HFFc6 (cell line): ENCODE measurements at regions not wholly inside any gene's neighbourhood (a gene's known extent, or its start where the extent isn't known, plus 50 kb on each side); places are given as distances from the start of the nearest gene placed in this dataset.
A peak's percentile ranks its signal among the peaks of the same experiment; 100 is the strongest.

ENCODE experiments used
- DNase-seq: peaks from one replicate; pipeline ENCODE4 v3.0.0-alpha.2; 2018
- H3K27ac Mint-ChIP-seq: 2 replicates; pipeline ENCODE4 v1.8.0; 2020; ENCODE audit warnings: mild to moderate bottlenecking, mixed read lengths
- H3K27me3 Mint-ChIP-seq: 2 replicates; pipeline ENCODE4 v1.8.0; 2021; ENCODE audit warnings: mild to moderate bottlenecking, moderate library complexity, mixed read lengths; ENCODE audit not compliant: insufficient read depth
- H3K36me3 Mint-ChIP-seq: 2 replicates; pipeline ENCODE4 v1.8.0; 2021; ENCODE audit warnings: low read depth, mixed read lengths
- H3K4me1 Mint-ChIP-seq: 2 replicates; pipeline ENCODE4 v1.8.0; 2020; ENCODE audit warnings: low read depth, mixed read lengths
- H3K4me3 Mint-ChIP-seq: 2 replicates; pipeline ENCODE4 v1.8.0; 2020; ENCODE audit warnings: mild to moderate bottlenecking, moderate library complexity, mixed read lengths
- H3K9me3 Mint-ChIP-seq: 2 replicates; pipeline ENCODE4 v1.8.0; 2020; ENCODE audit warnings: mild to moderate bottlenecking, mixed read lengths
- CTCF ChIP-seq: fragments of 200-600 bp; sonication (generic); IDR thresholded peaks from 2 replicates; pipeline ENCODE4 v1.5.0; 2021; ENCODE audit warnings: antibody characterized with exemption, mild to moderate bottlenecking

DNA sequence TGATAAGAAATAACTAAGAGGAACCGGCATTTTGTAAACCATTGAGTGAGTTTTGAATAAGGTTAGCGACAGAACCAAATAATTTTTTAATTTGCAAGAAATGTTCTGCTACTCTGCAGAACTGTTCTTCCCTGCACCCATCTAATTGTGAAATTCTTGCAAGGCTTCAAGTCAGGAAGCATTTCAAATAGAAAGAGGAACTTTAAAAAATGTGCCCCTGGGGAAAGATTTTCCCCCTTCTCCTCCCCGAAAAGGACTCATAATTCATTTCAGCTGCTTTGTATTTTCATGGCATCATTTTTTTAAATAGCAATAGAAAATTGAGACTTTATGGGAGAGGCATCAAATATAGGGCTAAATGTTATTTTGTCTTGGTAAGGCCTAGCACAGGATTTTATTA lies 180.9 kb upstream of the ANKRD55 start:
- Mint-ChIP-seq H3K27me3 (peaks cover 2% of the 10 kb centered on the region; the same call in 1 of the 2 replicates), H3K9me3 (no peaks in the 10 kb centered on the region), H3K36me3 (no peaks in the 10 kb centered on the region), H3K4me3 (no peak overlapping the region), H3K27ac (no peak overlapping the region), H3K4me1 (peaks cover 26% of the 10 kb centered on the region)
- TF ChIP-seq CTCF, result no peak
- DNase-seq, result no peak

GRCh38 chr5:56413546-56413945 lies 180.4 kb upstream of the ANKRD55 start:
- H3K36me3 Mint-ChIP-seq, result no peaks in the 10 kb centered on the region
- no peaks in the 10 kb centered on the region for H3K9me3 Mint-ChIP-seq
- DNase-seq, result no peak
- no peak overlapping the region for H3K4me3 Mint-ChIP-seq
- peaks cover 28% of the 10 kb centered on the region for H3K4me1 Mint-ChIP-seq
- peaks cover 2% of the 10 kb centered on the region; the same call in 1 of the 2 replicates for H3K27me3 Mint-ChIP-seq
- H3K27ac Mint-ChIP-seq, result no peak overlapping the region
- no peak for TF ChIP-seq CTCF

DNA sequence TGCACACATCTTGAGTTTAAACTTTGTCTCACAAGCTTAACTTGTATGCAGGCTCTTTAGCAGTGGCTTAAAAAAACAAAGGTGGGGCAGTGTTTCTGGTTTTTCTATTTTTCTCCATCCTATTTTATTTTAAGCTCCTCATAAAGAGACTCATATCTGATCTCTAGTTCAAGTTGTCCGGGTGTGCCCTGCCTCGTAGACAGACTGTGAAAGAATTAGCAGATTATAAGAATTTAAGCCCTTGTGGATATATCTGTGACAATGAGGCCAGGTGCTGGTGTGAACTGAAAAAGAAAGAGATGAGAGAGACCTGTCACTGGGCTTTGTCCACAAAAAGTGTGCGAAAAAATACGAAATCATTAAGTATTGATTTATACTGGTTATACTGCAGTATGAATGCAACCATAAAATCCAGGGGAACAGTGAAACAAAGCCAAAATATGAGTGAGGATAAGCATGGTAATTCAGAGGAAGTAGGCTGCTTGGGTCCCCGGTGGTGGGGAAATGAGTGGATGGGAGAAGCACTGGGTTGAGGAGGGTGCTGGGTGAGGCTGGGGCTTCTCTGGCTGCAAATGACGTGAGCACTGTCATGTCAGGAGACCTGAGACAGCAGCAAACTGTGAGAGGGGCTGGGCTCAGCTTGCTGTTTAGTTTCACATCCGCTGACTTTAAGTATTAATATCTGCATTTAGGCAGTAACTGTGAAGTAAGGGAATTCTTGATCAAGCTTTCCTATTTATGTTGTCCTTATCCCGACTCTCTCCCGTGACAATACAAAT lies 179.7 kb upstream of the ANKRD55 start:
- no peak for DNase-seq
- TF ChIP-seq CTCF, result no peak
- H3K4me1 Mint-ChIP-seq, result peaks cover 28% of the 10 kb centered on the region

GRCh38 chr5:56410696-56411095 lies 177.6 kb upstream of the ANKRD55 start:
- Mint-ChIP-seq H3K27ac (no peak overlapping the region), H3K36me3 (no peaks in the 10 kb centered on the region), H3K27me3 (peaks cover 3% of the 10 kb centered on the region; the same call in 1 of the 2 replicates), H3K4me1 (peaks cover 24% of the 10 kb centered on the region), H3K9me3 (no peaks in the 10 kb centered on the region), H3K4me3 (no peak overlapping the region)
- no peak for TF ChIP-seq CTCF
- DNase-seq, result no peak

More for the DNA sequence above, 179.7 kb upstream of the ANKRD55 start:
- peaks cover 2% of the 10 kb centered on the region; the same call in 1 of the 2 replicates for H3K27me3 Mint-ChIP-seq
- no peaks in the 10 kb centered on the region for H3K36me3 Mint-ChIP-seq
- no peak overlapping the region for H3K4me3 Mint-ChIP-seq
- no peaks in the 10 kb centered on the region for H3K9me3 Mint-ChIP-seq
- no peak overlapping the region for H3K27ac Mint-ChIP-seq

GRCh38 chr5:56409331-56410190 lies 176.4 kb upstream of the ANKRD55 start:
- DNase-seq, result peak; percentile 58
- no peaks in the 10 kb centered on the region for H3K36me3 Mint-ChIP-seq
- H3K9me3 Mint-ChIP-seq, result no peaks in the 10 kb centered on the region
- peak overlapping the region; percentile 42; the same call in 1 of the 2 replicates for H3K4me3 Mint-ChIP-seq
- peak overlapping the region; percentile 25; the same call in 1 of the 2 replicates for H3K27ac Mint-ChIP-seq
- peaks cover 15% of the 10 kb centered on the region for H3K4me1 Mint-ChIP-seq
- peaks cover 3% of the 10 kb centered on the region; the same call in 1 of the 2 replicates for H3K27me3 Mint-ChIP-seq
- no peak for TF ChIP-seq CTCF
